Loucy (cell line): ENCODE measurements at regions not wholly inside any gene's neighbourhood (a gene's known extent, or its start where the extent isn't known, plus 50 kb on each side); places are given as distances from the start of the nearest gene placed in this dataset.

ENCODE experiments used
- H2AFZ ChIP-seq: fragments of 200-600 bp; sonication (generic); 2 replicates; pipeline ENCODE4 v1.6.0; 2016; ENCODE audit warnings: antibody characterized with exemption, mild to moderate bottlenecking, low read length, moderate library complexity
- H3F3A ChIP-seq: fragments of 200-600 bp; 2 replicates; pipeline ENCODE4 v1.6.0; 2016; ENCODE audit warnings: antibody characterized with exemption, low read depth, mild to moderate bottlenecking
- H3K27me3 ChIP-seq: fragments of 200-600 bp; sonication (generic); 2 replicates; pipeline ENCODE4 v1.6.1; 2014; ENCODE audit warnings: low read length, mild to moderate bottlenecking; ENCODE audit not compliant: insufficient read depth, poor library complexity, severe bottlenecking
- H3K36me3 ChIP-seq: fragments of 200-600 bp; sonication (generic); 2 replicates; pipeline ENCODE4 v1.6.1; 2016; ENCODE audit warnings: low read length; ENCODE audit not compliant: insufficient read depth
- H3K4me1 ChIP-seq: fragments of 200-600 bp; sonication (generic); 2 replicates; pipeline ENCODE4 v1.5.1; 2014; ENCODE audit warnings: low read length, mild to moderate bottlenecking; ENCODE audit not compliant: insufficient read depth, poor library complexity, severe bottlenecking
- H3K4me2 ChIP-seq: fragments of 200-600 bp; sonication (generic); 2 replicates; pipeline ENCODE4 v1.6.0; 2014; ENCODE audit warnings: antibody characterized with exemption, low read length, low read depth, mild to moderate bottlenecking; ENCODE audit not compliant: poor library complexity, severe bottlenecking
- H3K4me3 ChIP-seq: fragments of 200-600 bp; sonication (generic); 2 replicates; pipeline ENCODE4 v1.5.1; 2014; ENCODE audit warnings: low read length, mild to moderate bottlenecking, mixed read lengths; ENCODE audit not compliant: poor library complexity, severe bottlenecking
- H3K79me2 ChIP-seq: fragments of 200-600 bp; sonication (generic); 2 replicates; pipeline ENCODE4 v1.6.1; 2014; ENCODE audit warnings: low read length; ENCODE audit not compliant: insufficient read depth
- H3K9ac ChIP-seq: fragments of 200-600 bp; sonication (generic); 2 replicates; pipeline ENCODE4 v1.6.0; 2014; ENCODE audit warnings: mild to moderate bottlenecking, low read depth, low read length, moderate library complexity; ENCODE audit not compliant: poor library complexity, severe bottlenecking
- H3K9me2 ChIP-seq: fragments of 200-600 bp; sonication (generic); replicated peaks from 2 replicates; pipeline ENCODE4 v1.6.1; 2016; ENCODE audit warnings: low read depth, low read length, mixed read lengths
- H3K9me3 ChIP-seq: fragments of 200-600 bp; sonication (generic); 2 replicates; pipeline ENCODE4 v1.6.1; 2014; ENCODE audit warnings: mild to moderate bottlenecking, antibody characterized with exemption, low read length, low read depth; ENCODE audit not compliant: insufficient read depth
- H4K20me1 ChIP-seq: fragments of 200-600 bp; sonication (generic); 2 replicates; pipeline ENCODE4 v1.6.0; 2014; ENCODE audit warnings: antibody characterized with exemption, low read length, mild to moderate bottlenecking; ENCODE audit not compliant: insufficient read depth, poor library complexity, severe bottlenecking
- EZH2phosphoT487 ChIP-seq: fragments of 200-600 bp; IDR thresholded peaks from 2 replicates; pipeline ENCODE4 v1.6.1; 2018; ENCODE audit warnings: antibody characterized with exemption, mild to moderate bottlenecking, moderate library complexity, borderline replicate concordance
- TF ChIP-seq, protein P1 (sequence below): fragments of 200-600 bp; sonication (generic); conservative IDR thresholded peaks from 2 replicates; pipeline ENCODE4 v1.5.1; 2014; ENCODE audit warnings: mild to moderate bottlenecking, antibody characterized with exemption, low read length

DNA sequence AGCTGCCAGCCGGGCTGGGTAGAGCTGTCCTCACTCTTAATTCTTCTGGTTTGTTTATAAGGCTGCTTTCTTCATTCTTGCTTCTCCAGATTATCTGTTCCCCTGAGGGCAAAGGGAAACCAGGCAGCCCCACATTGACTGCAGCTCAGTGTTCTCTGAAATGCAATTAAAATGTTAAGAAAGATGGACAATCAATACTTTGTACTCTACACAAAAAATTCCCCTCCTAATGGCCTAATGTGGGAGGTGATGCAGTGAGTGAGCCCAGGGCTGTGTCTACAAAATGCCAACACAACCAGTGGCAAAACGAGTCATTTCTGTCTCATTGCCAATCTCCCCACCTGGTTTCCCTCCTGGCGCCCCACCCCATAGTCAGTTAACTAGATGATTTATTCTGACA, 541.7 kb upstream of the RAB6C start:
- Histone ChIP-seq H3K79me2 (no peaks in the 10 kb centered on the region), H3K4me2 (no peak overlapping the region), H3K27me3 (no peaks in the 10 kb centered on the region), H3K4me3 (no peak overlapping the region), H3F3A (no peaks in the 10 kb centered on the region), H3K9ac (no peak overlapping the region), H3K9me2 (no peaks in the 10 kb centered on the region), H3K9me3 (no peaks in the 10 kb centered on the region), H2AFZ (no peak overlapping the region), H3K36me3 (no peaks in the 10 kb centered on the region), H4K20me1 (no peaks in the 10 kb centered on the region), H3K4me1 (no peaks in the 10 kb centered on the region)
- TF ChIP-seq, protein P1, sequence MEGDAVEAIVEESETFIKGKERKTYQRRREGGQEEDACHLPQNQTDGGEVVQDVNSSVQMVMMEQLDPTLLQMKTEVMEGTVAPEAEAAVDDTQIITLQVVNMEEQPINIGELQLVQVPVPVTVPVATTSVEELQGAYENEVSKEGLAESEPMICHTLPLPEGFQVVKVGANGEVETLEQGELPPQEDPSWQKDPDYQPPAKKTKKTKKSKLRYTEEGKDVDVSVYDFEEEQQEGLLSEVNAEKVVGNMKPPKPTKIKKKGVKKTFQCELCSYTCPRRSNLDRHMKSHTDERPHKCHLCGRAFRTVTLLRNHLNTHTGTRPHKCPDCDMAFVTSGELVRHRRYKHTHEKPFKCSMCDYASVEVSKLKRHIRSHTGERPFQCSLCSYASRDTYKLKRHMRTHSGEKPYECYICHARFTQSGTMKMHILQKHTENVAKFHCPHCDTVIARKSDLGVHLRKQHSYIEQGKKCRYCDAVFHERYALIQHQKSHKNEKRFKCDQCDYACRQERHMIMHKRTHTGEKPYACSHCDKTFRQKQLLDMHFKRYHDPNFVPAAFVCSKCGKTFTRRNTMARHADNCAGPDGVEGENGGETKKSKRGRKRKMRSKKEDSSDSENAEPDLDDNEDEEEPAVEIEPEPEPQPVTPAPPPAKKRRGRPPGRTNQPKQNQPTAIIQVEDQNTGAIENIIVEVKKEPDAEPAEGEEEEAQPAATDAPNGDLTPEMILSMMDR: no peak
- no peak for TF ChIP-seq EZH2phosphoT487

DNA sequence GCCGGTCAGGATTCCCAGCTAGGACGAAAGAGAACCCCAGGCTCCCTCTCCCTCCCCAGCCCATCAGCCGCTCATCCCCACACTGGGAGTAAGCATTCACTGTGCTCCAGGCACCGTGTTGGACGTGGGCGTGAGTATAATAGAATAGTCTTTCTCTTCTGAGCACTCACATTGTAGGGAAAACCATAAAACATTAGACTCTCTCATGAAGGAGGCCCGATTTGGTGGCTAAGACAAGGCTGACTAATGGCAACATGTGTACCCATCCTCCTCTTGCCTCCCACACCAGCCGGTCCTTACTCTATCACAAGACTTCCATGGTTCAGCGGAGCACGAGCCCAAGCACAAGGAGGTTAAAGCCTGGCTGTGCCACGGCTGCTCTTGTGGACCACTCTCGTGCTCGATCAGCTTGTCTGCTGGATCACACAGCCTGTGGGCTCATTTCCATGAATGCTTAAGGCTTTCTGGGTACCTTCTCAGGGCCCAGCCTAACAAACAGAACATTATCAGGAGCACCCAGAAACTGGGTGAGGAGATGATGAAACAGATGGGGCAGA, 540.9 kb upstream of the RAB6C start:
- Histone ChIP-seq H3K9me3 (no peaks in the 10 kb centered on the region), H3K79me2 (no peaks in the 10 kb centered on the region), H3K4me1 (no peaks in the 10 kb centered on the region), H3K9me2 (no peaks in the 10 kb centered on the region), H3F3A (no peaks in the 10 kb centered on the region), H3K4me2 (no peak overlapping the region), H3K4me3 (no peak overlapping the region), H3K9ac (no peak overlapping the region), H2AFZ (no peak overlapping the region), H3K36me3 (no peaks in the 10 kb centered on the region), H4K20me1 (no peaks in the 10 kb centered on the region), H3K27me3 (peaks cover 2% of the 10 kb centered on the region)
- TF ChIP-seq EZH2phosphoT487: no peak
- TF ChIP-seq, protein P1: no peak

DNA sequence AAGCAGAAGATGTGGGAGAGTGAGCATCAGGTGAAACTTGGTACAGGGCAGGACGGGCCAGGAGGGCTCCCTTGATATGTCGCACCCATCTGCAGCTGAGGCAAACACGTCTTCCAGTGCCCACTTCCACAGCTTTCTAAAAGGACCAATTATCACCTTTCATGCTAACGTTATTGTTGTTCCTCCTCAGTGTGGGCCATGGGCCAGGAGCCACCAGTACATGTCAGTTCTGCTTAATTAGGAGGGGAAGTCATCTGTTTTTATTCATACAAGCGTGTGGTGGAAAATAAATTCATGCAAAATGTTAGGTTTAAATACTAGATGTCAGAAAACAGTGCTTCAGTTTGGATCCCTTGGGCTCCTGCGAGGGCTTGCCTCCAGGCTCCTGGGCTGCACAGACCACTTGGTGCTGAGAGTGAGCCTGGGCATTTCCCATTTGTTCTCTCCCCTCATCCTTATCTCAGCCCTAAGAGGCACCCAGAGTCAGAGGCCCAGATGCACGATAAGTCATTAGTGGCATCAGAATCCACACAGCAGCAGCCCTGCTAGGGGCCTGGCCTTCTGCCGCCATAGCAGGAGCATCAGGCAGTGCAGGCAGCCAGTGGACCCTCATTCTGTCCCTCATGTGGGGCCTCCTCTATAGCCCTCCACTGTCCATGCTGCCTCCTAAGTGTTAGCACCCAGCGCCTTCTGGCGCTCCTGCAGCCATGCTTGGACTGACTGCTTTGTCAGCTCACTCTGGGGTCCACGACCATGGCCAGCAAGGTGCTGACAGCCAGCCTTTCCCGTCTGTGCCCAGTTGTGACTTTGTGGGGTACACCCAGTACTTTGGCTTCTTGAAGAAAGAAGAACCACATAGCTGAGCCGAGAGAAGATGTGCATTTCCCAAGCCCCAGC, 539.8 kb upstream of the RAB6C start:
- no peak overlapping the region for H3K4me2 ChIP-seq
- no peaks in the 10 kb centered on the region for H3K36me3 ChIP-seq
- H3K9me2 ChIP-seq: no peaks in the 10 kb centered on the region
- no peak overlapping the region for H2AFZ ChIP-seq
- H3K9ac ChIP-seq: no peak overlapping the region
- no peaks in the 10 kb centered on the region for H3K9me3 ChIP-seq
- TF ChIP-seq, protein P1: no peak
- TF ChIP-seq EZH2phosphoT487: no peak
- no peak overlapping the region for H3K4me3 ChIP-seq
- peaks cover 13% of the 10 kb centered on the region for H3K27me3 ChIP-seq
- no peaks in the 10 kb centered on the region for H3F3A ChIP-seq
- no peaks in the 10 kb centered on the region for H3K4me1 ChIP-seq
- no peaks in the 10 kb centered on the region for H4K20me1 ChIP-seq
- no peaks in the 10 kb centered on the region for H3K79me2 ChIP-seq
